GM12878 (cell line): ENCODE measurements at regions not wholly inside any gene's neighbourhood (a gene's known extent, or its start where the extent isn't known, plus 50 kb on each side); places are given as distances from the start of the nearest gene placed in this dataset.

ENCODE experiments used
- ATAC-seq: fragments of 200-7000 bp; cut with Tn5 transposase; 3 replicates; pipeline ENCODE4 v1.9.1; 2020; ENCODE audit warnings: mild to moderate bottlenecking, moderate library complexity
- BruUV-seq: library from RNA; stranded (reverse); fragments of 400-500 nt; replicated peaks from 2 replicates; lab custom pipeline; 2021; lab: Mats Ljungman, UMichigan
- CTCF ChIA-PET: fragments of 300-600 bp; sonication (Branson Sonifier 250); formaldehyde crosslinking; extraction: SDS; loops from one replicate; lab custom pipeline; 2021; ENCODE audit warnings: inconsistent platforms; lab: Yijun Ruan, JAX
- POLR2A ChIA-PET: fragments of 350-600 bp; formaldehyde crosslinking; extraction: SDS; loops from one replicate; lab custom pipeline; 2021; ENCODE audit warnings: inconsistent platforms; lab: Charles Lee
- RAD21 ChIA-PET: fragments of 300-600 bp; sonication (Branson Sonifier 250); formaldehyde crosslinking; loops from one replicate; lab custom pipeline; 2023; ENCODE audit warnings: antibody characterized with exemption; ENCODE audit not compliant: unreplicated experiment; lab: Charles Lee
- SMC1A ChIA-PET: fragments of 300-600 bp; sonication (Branson Sonifier 250); formaldehyde crosslinking; loops from one replicate; lab custom pipeline; 2023; ENCODE audit not compliant: unreplicated experiment, uncharacterized antibody; lab: Charles Lee
- DNase-seq: peaks from one replicate; pipeline ENCODE4 v3.0.0-alpha.2; 2011; ENCODE audit warnings: low read depth, low spot score
- FAIRE-seq: peaks from 3 replicates; lab custom pipeline; 2011; peaks lifted over from hg19 to GRCh38; lab: Jason Lieb, UNC
- H2AFZ ChIP-seq: 2 replicates; pipeline ENCODE4 v1.6.0; 2011; ENCODE audit warnings: low read depth, low read length, control low read depth; ENCODE audit not compliant: control insufficient read depth
- H3K27ac ChIP-seq: 2 replicates; pipeline ENCODE4 v1.5.1; 2011; ENCODE audit warnings: control low read depth; ENCODE audit not compliant: control insufficient read depth, insufficient read depth
- H3K27me3 ChIP-seq, 2 experiments: replicated peaks in 1 of 2; 2 replicates each; pipeline versions ENCODE4 v1.6.0 to v1.6.1; 2011; ENCODE audit warnings: low read length in 1 of 2; ENCODE audit not compliant: control insufficient read depth in 2 of 2, insufficient read depth in 2 of 2
- H3K36me3 ChIP-seq, 2 experiments: 2 replicates each; pipeline ENCODE4 v1.5.1; 2011; ENCODE audit warnings: low read length in 1 of 2; ENCODE audit not compliant: control insufficient read depth in 2 of 2, insufficient read depth in 2 of 2
- H3K4me1 ChIP-seq: 2 replicates; pipeline ENCODE4 v1.6.1; 2011; ENCODE audit warnings: mild to moderate bottlenecking, low read length, moderate library complexity, mixed read lengths; ENCODE audit not compliant: control insufficient read depth, insufficient read depth
- H3K4me2 ChIP-seq: 2 replicates; pipeline ENCODE4 v1.6.0; 2011; ENCODE audit warnings: control low read depth; ENCODE audit not compliant: control insufficient read depth, insufficient read depth
- H3K4me3 ChIP-seq: fragments of 200-600 bp; sonication (generic); 2 replicates; pipeline ENCODE4 v1.5.1; 2016
- H3K79me2 ChIP-seq: 2 replicates; pipeline ENCODE4 v1.6.0; 2011; ENCODE audit warnings: low read length; ENCODE audit not compliant: control insufficient read depth, insufficient read depth
- H3K9ac ChIP-seq: 2 replicates; pipeline ENCODE4 v1.8.0; 2011; ENCODE audit warnings: low read length, control low read depth, mixed read lengths; ENCODE audit not compliant: control insufficient read depth, insufficient read depth
- H3K9me3 ChIP-seq: replicated peaks from 3 replicates; pipeline ENCODE4 v1.5.1; 2011; ENCODE audit warnings: mild to moderate bottlenecking, low read length; ENCODE audit not compliant: control insufficient read depth, insufficient read depth
- H4K20me1 ChIP-seq: 2 replicates; pipeline ENCODE4 v1.6.0; 2011; ENCODE audit not compliant: control insufficient read depth, insufficient read depth
- BMI1 ChIP-seq: fragments of 450-650 bp; IDR thresholded peaks from 2 replicates; pipeline ENCODE4 v1.6.1; 2016; ENCODE audit warnings: mild to moderate bottlenecking, moderate library complexity, borderline replicate concordance
- MEF2A ChIP-seq: IDR thresholded peaks from 2 replicates; pipeline ENCODE4 v1.6.1; 2011; ENCODE audit warnings: low read depth, mild to moderate bottlenecking, low read length, moderate library complexity; ENCODE audit not compliant: insufficient read depth
- NR2C2 ChIP-seq: IDR thresholded peaks from 2 replicates; pipeline ENCODE4 v1.6.1; 2011; ENCODE audit warnings: borderline replicate concordance, low read depth; ENCODE audit not compliant: control insufficient read depth, insufficient read length
- NRF1 ChIP-seq: conservative IDR thresholded peaks from 2 replicates; pipeline ENCODE4 v1.6.1; 2011; ENCODE audit warnings: mild to moderate bottlenecking, low read depth, low read length, improper control_type of control experiment
- RUNX3 ChIP-seq: IDR thresholded peaks from 2 replicates; pipeline ENCODE4 v1.6.1; 2012; ENCODE audit warnings: low read length, inconsistent platforms
- SREBF1 ChIP-seq: IDR thresholded peaks from 2 replicates; pipeline ENCODE4 v1.6.1; 2012; ENCODE audit warnings: mild to moderate bottlenecking, low read length
- TCF12 ChIP-seq: IDR thresholded peaks from 2 replicates; pipeline ENCODE4 v1.6.1; 2011; ENCODE audit warnings: low read depth, mild to moderate bottlenecking, low read length
- ZZZ3 ChIP-seq: IDR thresholded peaks from 2 replicates; pipeline ENCODE4 v1.6.1; 2011; ENCODE audit warnings: low read depth; ENCODE audit not compliant: control insufficient read depth, insufficient read length
- WGBS: methylation state at CpG from one replicate; pipeline ENCODE4 v1.1.6; 2016; ENCODE audit warnings: low lambda C conversion rate; ENCODE audit not compliant: insufficient replicate concordance, insufficient coverage; ENCODE audit errors: missing lambda C conversion rate; 5-methylcytosine and 5-hydroxymethylcytosine counted together
- in situ Hi-C: fragments of 300-500 bp; cut with MboI; formaldehyde crosslinking; loops from 9 replicates; pipeline ENCODE4 v1.14.3; 2018; ENCODE audit warnings: mixed read lengths
- intact Hi-C: fragments of 100-400 bp; cut with micrococcal nuclease; formaldehyde crosslinking; loops from one replicate; pipeline ENCODE4 v1.14.2; 2022; ENCODE audit not compliant: unreplicated experiment
- TF ChIP-seq, protein P1 (sequence below): fragments of 150-350 bp; IDR thresholded peaks from 2 replicates; pipeline ENCODE4 v1.6.1; 2016; ENCODE audit warnings: low read depth, low read length
- TF ChIP-seq, protein P2 (sequence below): fragments of 450-650 bp; IDR thresholded peaks from 2 replicates; pipeline ENCODE4 v1.6.1; 2017; ENCODE audit warnings: mild to moderate bottlenecking
- TF ChIP-seq, protein P3 (sequence below): fragments of 450-650 bp; IDR thresholded peaks from 2 replicates; pipeline ENCODE4 v1.6.1; 2017; ENCODE audit warnings: mild to moderate bottlenecking, moderate library complexity
- TF ChIP-seq, protein P4 (sequence below): fragments of 450-650 bp; IDR thresholded peaks from 2 replicates; pipeline ENCODE4 v1.6.1; 2016; ENCODE audit warnings: mild to moderate bottlenecking

DNA sequence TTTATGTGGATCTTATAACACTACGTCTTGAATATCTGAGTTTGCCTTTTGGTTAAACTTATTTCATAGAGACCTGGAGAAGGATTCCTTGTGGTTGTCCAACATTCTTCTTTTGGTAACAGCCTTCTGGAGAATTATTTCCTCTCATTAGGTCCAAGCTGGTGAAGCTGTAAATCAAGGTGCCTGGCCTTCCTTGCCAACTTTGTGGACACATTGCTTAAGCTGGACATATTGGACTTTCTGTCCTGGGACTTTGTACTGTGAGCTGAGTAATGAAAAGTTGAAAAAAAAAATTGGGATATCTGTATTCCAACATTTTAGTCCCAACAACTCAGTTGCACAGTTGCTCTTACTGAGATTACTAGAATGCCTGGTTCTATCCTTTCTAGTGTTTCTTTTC is 186.2 kb downstream of the HAO1 start:
- no peak for ATAC-seq
- ChIA-PET CTCF (no interaction called here), POLR2A (no interaction called here), SMC1A (no interaction called here), RAD21 (no interaction called here)
- Histone ChIP-seq H2AFZ (no peak overlapping the region), H4K20me1 (no peaks in the 10 kb centered on the region), H3K27ac (no peak overlapping the region), H3K9ac (no peak overlapping the region), H3K27me3 (no peaks in the 10 kb centered on the region), H3K4me2 (no peak overlapping the region), H3K9me3 (no peaks in the 10 kb centered on the region), H3K79me2 (no peaks in the 10 kb centered on the region), H3K36me3 (no peaks in the 10 kb centered on the region), H3K4me3 (no peak overlapping the region), H3K4me1 (no peaks in the 10 kb centered on the region)
- in situ Hi-C loops (no loop called here), intact Hi-C loops (no loop called here)
- WGBS, result 9% methylated on average over 1 of the region's 1 CpG
- no peak for DNase-seq
- BruUV-seq, result no TSS peak
- FAIRE-seq, result no peak
- TF ChIP-seq, protein P1, sequence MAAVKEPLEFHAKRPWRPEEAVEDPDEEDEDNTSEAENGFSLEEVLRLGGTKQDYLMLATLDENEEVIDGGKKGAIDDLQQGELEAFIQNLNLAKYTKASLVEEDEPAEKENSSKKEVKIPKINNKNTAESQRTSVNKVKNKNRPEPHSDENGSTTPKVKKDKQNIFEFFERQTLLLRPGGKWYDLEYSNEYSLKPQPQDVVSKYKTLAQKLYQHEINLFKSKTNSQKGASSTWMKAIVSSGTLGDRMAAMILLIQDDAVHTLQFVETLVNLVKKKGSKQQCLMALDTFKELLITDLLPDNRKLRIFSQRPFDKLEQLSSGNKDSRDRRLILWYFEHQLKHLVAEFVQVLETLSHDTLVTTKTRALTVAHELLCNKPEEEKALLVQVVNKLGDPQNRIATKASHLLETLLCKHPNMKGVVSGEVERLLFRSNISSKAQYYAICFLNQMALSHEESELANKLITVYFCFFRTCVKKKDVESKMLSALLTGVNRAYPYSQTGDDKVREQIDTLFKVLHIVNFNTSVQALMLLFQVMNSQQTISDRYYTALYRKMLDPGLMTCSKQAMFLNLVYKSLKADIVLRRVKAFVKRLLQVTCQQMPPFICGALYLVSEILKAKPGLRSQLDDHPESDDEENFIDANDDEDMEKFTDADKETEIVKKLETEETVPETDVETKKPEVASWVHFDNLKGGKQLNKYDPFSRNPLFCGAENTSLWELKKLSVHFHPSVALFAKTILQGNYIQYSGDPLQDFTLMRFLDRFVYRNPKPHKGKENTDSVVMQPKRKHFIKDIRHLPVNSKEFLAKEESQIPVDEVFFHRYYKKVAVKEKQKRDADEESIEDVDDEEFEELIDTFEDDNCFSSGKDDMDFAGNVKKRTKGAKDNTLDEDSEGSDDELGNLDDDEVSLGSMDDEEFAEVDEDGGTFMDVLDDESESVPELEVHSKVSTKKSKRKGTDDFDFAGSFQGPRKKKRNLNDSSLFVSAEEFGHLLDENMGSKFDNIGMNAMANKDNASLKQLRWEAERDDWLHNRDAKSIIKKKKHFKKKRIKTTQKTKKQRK, result no peak
- TF ChIP-seq NRF1 (no peak), NR2C2 (no peak), SREBF1 (no peak), RUNX3 (no peak), MEF2A (no peak), ZZZ3 (no peak), BMI1 (no peak), TCF12 (no peak)
- TF ChIP-seq, protein P2, sequence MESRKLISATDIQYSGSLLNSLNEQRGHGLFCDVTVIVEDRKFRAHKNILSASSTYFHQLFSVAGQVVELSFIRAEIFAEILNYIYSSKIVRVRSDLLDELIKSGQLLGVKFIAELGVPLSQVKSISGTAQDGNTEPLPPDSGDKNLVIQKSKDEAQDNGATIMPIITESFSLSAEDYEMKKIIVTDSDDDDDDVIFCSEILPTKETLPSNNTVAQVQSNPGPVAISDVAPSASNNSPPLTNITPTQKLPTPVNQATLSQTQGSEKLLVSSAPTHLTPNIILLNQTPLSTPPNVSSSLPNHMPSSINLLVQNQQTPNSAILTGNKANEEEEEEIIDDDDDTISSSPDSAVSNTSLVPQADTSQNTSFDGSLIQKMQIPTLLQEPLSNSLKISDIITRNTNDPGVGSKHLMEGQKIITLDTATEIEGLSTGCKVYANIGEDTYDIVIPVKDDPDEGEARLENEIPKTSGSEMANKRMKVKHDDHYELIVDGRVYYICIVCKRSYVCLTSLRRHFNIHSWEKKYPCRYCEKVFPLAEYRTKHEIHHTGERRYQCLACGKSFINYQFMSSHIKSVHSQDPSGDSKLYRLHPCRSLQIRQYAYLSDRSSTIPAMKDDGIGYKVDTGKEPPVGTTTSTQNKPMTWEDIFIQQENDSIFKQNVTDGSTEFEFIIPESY, result no peak
- TF ChIP-seq, protein P3, sequence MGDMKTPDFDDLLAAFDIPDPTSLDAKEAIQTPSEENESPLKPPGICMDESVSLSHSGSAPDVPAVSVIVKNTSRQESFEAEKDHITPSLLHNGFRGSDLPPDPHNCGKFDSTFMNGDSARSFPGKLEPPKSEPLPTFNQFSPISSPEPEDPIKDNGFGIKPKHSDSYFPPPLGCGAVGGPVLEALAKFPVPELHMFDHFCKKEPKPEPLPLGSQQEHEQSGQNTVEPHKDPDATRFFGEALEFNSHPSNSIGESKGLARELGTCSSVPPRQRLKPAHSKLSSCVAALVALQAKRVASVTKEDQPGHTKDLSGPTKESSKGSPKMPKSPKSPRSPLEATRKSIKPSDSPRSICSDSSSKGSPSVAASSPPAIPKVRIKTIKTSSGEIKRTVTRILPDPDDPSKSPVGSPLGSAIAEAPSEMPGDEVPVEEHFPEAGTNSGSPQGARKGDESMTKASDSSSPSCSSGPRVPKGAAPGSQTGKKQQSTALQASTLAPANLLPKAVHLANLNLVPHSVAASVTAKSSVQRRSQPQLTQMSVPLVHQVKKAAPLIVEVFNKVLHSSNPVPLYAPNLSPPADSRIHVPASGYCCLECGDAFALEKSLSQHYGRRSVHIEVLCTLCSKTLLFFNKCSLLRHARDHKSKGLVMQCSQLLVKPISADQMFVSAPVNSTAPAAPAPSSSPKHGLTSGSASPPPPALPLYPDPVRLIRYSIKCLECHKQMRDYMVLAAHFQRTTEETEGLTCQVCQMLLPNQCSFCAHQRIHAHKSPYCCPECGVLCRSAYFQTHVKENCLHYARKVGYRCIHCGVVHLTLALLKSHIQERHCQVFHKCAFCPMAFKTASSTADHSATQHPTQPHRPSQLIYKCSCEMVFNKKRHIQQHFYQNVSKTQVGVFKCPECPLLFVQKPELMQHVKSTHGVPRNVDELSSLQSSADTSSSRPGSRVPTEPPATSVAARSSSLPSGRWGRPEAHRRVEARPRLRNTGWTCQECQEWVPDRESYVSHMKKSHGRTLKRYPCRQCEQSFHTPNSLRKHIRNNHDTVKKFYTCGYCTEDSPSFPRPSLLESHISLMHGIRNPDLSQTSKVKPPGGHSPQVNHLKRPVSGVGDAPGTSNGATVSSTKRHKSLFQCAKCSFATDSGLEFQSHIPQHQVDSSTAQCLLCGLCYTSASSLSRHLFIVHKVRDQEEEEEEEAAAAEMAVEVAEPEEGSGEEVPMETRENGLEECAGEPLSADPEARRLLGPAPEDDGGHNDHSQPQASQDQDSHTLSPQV, result no peak
- TF ChIP-seq, protein P4, sequence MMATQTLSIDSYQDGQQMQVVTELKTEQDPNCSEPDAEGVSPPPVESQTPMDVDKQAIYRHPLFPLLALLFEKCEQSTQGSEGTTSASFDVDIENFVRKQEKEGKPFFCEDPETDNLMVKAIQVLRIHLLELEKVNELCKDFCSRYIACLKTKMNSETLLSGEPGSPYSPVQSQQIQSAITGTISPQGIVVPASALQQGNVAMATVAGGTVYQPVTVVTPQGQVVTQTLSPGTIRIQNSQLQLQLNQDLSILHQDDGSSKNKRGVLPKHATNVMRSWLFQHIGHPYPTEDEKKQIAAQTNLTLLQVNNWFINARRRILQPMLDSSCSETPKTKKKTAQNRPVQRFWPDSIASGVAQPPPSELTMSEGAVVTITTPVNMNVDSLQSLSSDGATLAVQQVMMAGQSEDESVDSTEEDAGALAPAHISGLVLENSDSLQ, result no peak
